GM23338 (cell line): ENCODE measurements at regions not wholly inside any gene's neighbourhood (a gene's known extent, or its start where the extent isn't known, plus 50 kb on each side); places are given as distances from the start of the nearest gene placed in this dataset.
A peak's percentile ranks its signal among the peaks of the same experiment; 100 is the strongest.

Experiments used
- ATAC-seq: fragments of 200-7000 bp; cut with Tn5 transposase; 3 replicates; pipeline ENCODE4 v1.9.1; 2020
- DNase-seq: peaks from one replicate; pipeline ENCODE4 v3.0.0-alpha.2; 2015; ENCODE audit warnings: low spot score
- H2AFZ ChIP-seq: fragments of 200-600 bp; sonication (generic); 2 replicates; pipeline ENCODE4 v1.8.0; 2016; ENCODE audit warnings: antibody characterized with exemption, mild to moderate bottlenecking, moderate library complexity
- H3F3A ChIP-seq: fragments of 200-600 bp; sonication (generic); replicated peaks from 2 replicates; pipeline ENCODE4 v1.8.0; 2017; ENCODE audit warnings: antibody characterized with exemption, mixed run types, low read depth
- H3K27ac ChIP-seq: fragments of 200-600 bp; sonication (generic); 2 replicates; pipeline ENCODE4 v1.6.1; 2016; ENCODE audit warnings: low read depth
- H3K27me3 ChIP-seq: fragments of 200-600 bp; sonication (generic); 2 replicates; pipeline ENCODE4 v1.8.0; 2016; ENCODE audit warnings: mild to moderate bottlenecking, mixed run types, moderate library complexity; ENCODE audit not compliant: insufficient read depth
- H3K36me3 ChIP-seq: fragments of 200-600 bp; sonication (generic); 2 replicates; pipeline ENCODE4 v1.8.0; 2016; ENCODE audit warnings: mild to moderate bottlenecking; ENCODE audit not compliant: insufficient read depth
- H3K4me1 ChIP-seq: fragments of 200-600 bp; sonication (generic); 2 replicates; pipeline ENCODE4 v1.8.0; 2016; ENCODE audit warnings: mild to moderate bottlenecking, moderate library complexity; ENCODE audit not compliant: insufficient read depth
- H3K4me2 ChIP-seq: fragments of 200-600 bp; sonication (generic); 2 replicates; pipeline ENCODE4 v1.7.1; 2017; ENCODE audit warnings: mixed run types
- H3K4me3 ChIP-seq: fragments of 200-600 bp; sonication (generic); 2 replicates; pipeline ENCODE4 v1.6.1; 2016; ENCODE audit warnings: mixed run types
- H3K79me2 ChIP-seq: fragments of 200-600 bp; sonication (generic); replicated peaks from 2 replicates; pipeline ENCODE4 v1.8.0; 2017; ENCODE audit warnings: mild to moderate bottlenecking; ENCODE audit not compliant: insufficient read depth
- H3K9me2 ChIP-seq: fragments of 200-600 bp; sonication (generic); 2 replicates; pipeline ENCODE4 v1.8.0; 2017; ENCODE audit not compliant: insufficient read depth
- H4K20me1 ChIP-seq: fragments of 200-600 bp; sonication (generic); replicated peaks from 2 replicates; pipeline ENCODE4 v1.8.0; 2017; ENCODE audit warnings: mild to moderate bottlenecking; ENCODE audit not compliant: insufficient read depth
- H3K27ac Mint-ChIP-seq: 2 replicates; pipeline ENCODE4 v1.8.0; 2020; ENCODE audit warnings: inconsistent platforms, mild to moderate bottlenecking, moderate library complexity, mixed read lengths
- H3K27me3 Mint-ChIP-seq: 3 replicates; pipeline ENCODE4 v1.8.0; 2022; ENCODE audit warnings: low read depth, mild to moderate bottlenecking, moderate library complexity, mixed read lengths, inconsistent platforms; ENCODE audit not compliant: insufficient read depth, poor library complexity
- H3K36me3 Mint-ChIP-seq: 3 replicates; pipeline ENCODE4 v1.8.0; 2021; ENCODE audit warnings: low read depth, mild to moderate bottlenecking, inconsistent platforms, moderate library complexity, mixed read lengths
- H3K4me1 Mint-ChIP-seq: 3 replicates; pipeline ENCODE4 v1.8.0; 2020; ENCODE audit warnings: mild to moderate bottlenecking, inconsistent platforms, mixed read lengths
- H3K4me3 Mint-ChIP-seq: 3 replicates; pipeline ENCODE4 v1.8.0; 2021; ENCODE audit warnings: moderate library complexity, mild to moderate bottlenecking, inconsistent platforms, mixed read lengths
- H3K9me3 Mint-ChIP-seq: 3 replicates; pipeline ENCODE4 v1.8.0; 2020; ENCODE audit warnings: moderate library complexity, mild to moderate bottlenecking, inconsistent platforms, mixed read lengths
- CREB1 ChIP-seq: fragments of 250-450 bp; sonication (Bioruptor Pico); IDR thresholded peaks from 2 replicates; pipeline ENCODE4 v1.5.0; 2020; ENCODE audit warnings: low read depth, mild to moderate bottlenecking, moderate library complexity
- CTCF ChIP-seq, 2 experiments: fragments of 200-600 bp in 1 of 2; sonication (generic) in 1 of 2; conservative IDR thresholded peaks; 2 replicates each; pipeline versions ENCODE4 v1.5.1 to v1.6.1; 2016 to 2017; ENCODE audit warnings: antibody characterized with exemption in 2 of 2, low read depth in 2 of 2, mild to moderate bottlenecking in 2 of 2, moderate library complexity in 1 of 2
- ETS1 ChIP-seq: IDR thresholded peaks from 2 replicates; pipeline ENCODE4 v1.6.1; 2016; ENCODE audit warnings: antibody characterized with exemption
- EZH2 ChIP-seq: fragments of 200-600 bp; sonication (generic); IDR thresholded peaks from one replicate; pipeline ENCODE4 v1.8.0; 2017; ENCODE audit warnings: antibody characterized with exemption, mild to moderate bottlenecking, low read depth; ENCODE audit not compliant: unreplicated experiment
- EZH2phosphoT487 ChIP-seq: fragments of 200-600 bp; sonication (generic); IDR thresholded peaks from one replicate; pipeline ENCODE4 v1.8.1; 2018; ENCODE audit warnings: antibody characterized with exemption; ENCODE audit not compliant: unreplicated experiment
- JUNB ChIP-seq: IDR thresholded peaks from one replicate; pipeline ENCODE4 v1.6.1; 2016; ENCODE audit warnings: antibody characterized with exemption; ENCODE audit not compliant: unreplicated experiment
- NANOG ChIP-seq: IDR thresholded peaks from 2 replicates; pipeline ENCODE4 v1.6.1; 2016; ENCODE audit warnings: antibody characterized with exemption, borderline replicate concordance
- REST ChIP-seq: IDR thresholded peaks from one replicate; pipeline ENCODE4 v1.6.1; 2018; ENCODE audit warnings: antibody characterized with exemption; ENCODE audit not compliant: unreplicated experiment
- STAT1 ChIP-seq: IDR thresholded peaks from one replicate; pipeline ENCODE4 v1.6.1; 2016; ENCODE audit warnings: antibody characterized with exemption; ENCODE audit not compliant: unreplicated experiment
- ZNF114 ChIP-seq: fragments of 250-450 bp; sonication (Bioruptor Pico); IDR thresholded peaks from 2 replicates; pipeline ENCODE4 v1.5.0; 2020; ENCODE audit warnings: mild to moderate bottlenecking, moderate library complexity
- ZNF331 ChIP-seq: fragments of 250-450 bp; sonication (Bioruptor Pico); IDR thresholded peaks from 2 replicates; pipeline ENCODE4 v1.5.0; 2020; ENCODE audit warnings: low read depth, mild to moderate bottlenecking, moderate library complexity
- ZNF462 ChIP-seq: fragments of 250-450 bp; sonication (Bioruptor Pico); IDR thresholded peaks from 2 replicates; pipeline ENCODE4 v1.5.0; 2020; ENCODE audit warnings: mild to moderate bottlenecking, moderate library complexity

- TF ChIP-seq ZNF462 (peak; percentile 92), ETS1 (no peak), NANOG (no peak), EZH2phosphoT487 (no peak)
Observed at GRCh38 chr20:4581838-4582237, 104.4 kb upstream of the PRNP start (continued).

GRCh38 chr20:4578375-4578774 lies 107.9 kb upstream of the PRNP start:
- Mint-ChIP-seq H3K4me1 (peaks cover 21% of the 10 kb centered on the region), H3K9me3 (no peaks in the 10 kb centered on the region), H3K27me3 (peaks cover 5% of the 10 kb centered on the region), H3K4me3 (no peak overlapping the region), H3K27ac (no peak overlapping the region), H3K36me3 (no peaks in the 10 kb centered on the region)
- Histone ChIP-seq H3K79me2 (no peaks in the 10 kb centered on the region), H4K20me1 (no peaks in the 10 kb centered on the region), H3K27ac (no peak overlapping the region), H3F3A (no peaks in the 10 kb centered on the region), H3K4me2 (no peak overlapping the region), H3K4me3 (no peak overlapping the region), H2AFZ (no peak overlapping the region), H3K27me3 (peaks cover 17% of the 10 kb centered on the region), H3K9me2 (no peaks in the 10 kb centered on the region), H3K36me3 (no peaks in the 10 kb centered on the region), H3K4me1 (peaks cover 9% of the 10 kb centered on the region)
- DNase-seq: no peak
- ATAC-seq: no peak
- TF ChIP-seq REST: no peak
- no peak for TF ChIP-seq CTCF (conservative IDR thresholded peaks at IDR 0.05; ENCODE audit: low read depth in 2 of 2)
- no peak for TF ChIP-seq JUNB
- TF ChIP-seq ZNF114 (CRISPR knock-in tag): no peak
- no peak for TF ChIP-seq CREB1 (CRISPR knock-in tag)
- no peak for TF ChIP-seq ZNF331
- no peak for TF ChIP-seq ETS1
- TF ChIP-seq EZH2phosphoT487: no peak
- no peak for TF ChIP-seq EZH2
- no peak for TF ChIP-seq STAT1
- no peak for TF ChIP-seq NANOG
